ENCODE measurements at regions not wholly inside any gene's neighbourhood (a gene's known extent, or its start where the extent isn't known, plus 50 kb on each side); places are given as distances from the start of the nearest gene placed in this dataset.

- Histone ChIP-seq H3K9me3 (no peaks in the 10 kb centered on the region), H3K4me1 (no peaks in the 10 kb centered on the region), H3K27ac (no peak overlapping the region), H3K36me3 (no peaks in the 10 kb centered on the region), H3K4me3 (no peak overlapping the region), H3K27me3 (ENCODE audit: low read depth) (no peaks in the 10 kb centered on the region)
- TF ChIP-seq, protein P1, sequence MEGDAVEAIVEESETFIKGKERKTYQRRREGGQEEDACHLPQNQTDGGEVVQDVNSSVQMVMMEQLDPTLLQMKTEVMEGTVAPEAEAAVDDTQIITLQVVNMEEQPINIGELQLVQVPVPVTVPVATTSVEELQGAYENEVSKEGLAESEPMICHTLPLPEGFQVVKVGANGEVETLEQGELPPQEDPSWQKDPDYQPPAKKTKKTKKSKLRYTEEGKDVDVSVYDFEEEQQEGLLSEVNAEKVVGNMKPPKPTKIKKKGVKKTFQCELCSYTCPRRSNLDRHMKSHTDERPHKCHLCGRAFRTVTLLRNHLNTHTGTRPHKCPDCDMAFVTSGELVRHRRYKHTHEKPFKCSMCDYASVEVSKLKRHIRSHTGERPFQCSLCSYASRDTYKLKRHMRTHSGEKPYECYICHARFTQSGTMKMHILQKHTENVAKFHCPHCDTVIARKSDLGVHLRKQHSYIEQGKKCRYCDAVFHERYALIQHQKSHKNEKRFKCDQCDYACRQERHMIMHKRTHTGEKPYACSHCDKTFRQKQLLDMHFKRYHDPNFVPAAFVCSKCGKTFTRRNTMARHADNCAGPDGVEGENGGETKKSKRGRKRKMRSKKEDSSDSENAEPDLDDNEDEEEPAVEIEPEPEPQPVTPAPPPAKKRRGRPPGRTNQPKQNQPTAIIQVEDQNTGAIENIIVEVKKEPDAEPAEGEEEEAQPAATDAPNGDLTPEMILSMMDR (IDR thresholded peaks at IDR 0.05), result no peak
- intact Hi-C loops (cut with DNase I), result no loop called here
- ATAC-seq, result no peak
- DNase-seq, result no peak
Measured at GRCh38 chr1:4346131-4346530, 308.3 kb upstream of the AJAP1 start.

DNA sequence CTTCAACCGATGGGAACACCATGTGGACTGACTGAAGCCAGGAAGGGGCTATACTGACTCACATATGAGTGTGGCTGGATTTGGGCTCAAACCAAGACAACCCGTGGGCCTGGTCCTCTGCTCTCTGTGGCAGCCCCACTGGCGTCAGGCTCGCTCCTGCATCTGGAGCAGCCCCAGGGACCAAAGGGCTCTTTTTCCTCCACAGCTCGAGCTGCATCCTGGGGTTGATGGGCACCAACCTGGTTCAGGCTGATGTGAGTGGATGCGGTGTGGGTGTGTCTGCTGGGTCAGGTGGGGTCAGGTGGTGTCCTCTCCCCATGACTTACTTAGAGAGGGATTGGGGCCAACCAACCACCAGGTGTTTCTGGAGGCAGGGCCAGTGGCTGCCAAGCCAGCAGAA, 303.0 kb upstream of the AJAP1 start:
- ATAC-seq (no peak), DNase-seq (no peak)
- intact Hi-C loops (cut with DNase I), result no loop called here
- Histone ChIP-seq H3K9me3 (no peaks in the 10 kb centered on the region), H3K36me3 (no peaks in the 10 kb centered on the region), H3K27ac (no peak overlapping the region), H3K27me3 (ENCODE audit: low read depth) (no peaks in the 10 kb centered on the region), H3K4me3 (no peak overlapping the region), H3K4me1 (no peaks in the 10 kb centered on the region)
- TF ChIP-seq, protein P1 (IDR thresholded peaks at IDR 0.05), result no peak

- H3K4me3 ChIP-seq, result no peak overlapping the region
- no peaks in the 10 kb centered on the region for H3K27me3 ChIP-seq (ENCODE audit: low read depth)
- H3K36me3 ChIP-seq, result no peaks in the 10 kb centered on the region
- H3K4me1 ChIP-seq, result no peaks in the 10 kb centered on the region
- intact Hi-C loops (cut with DNase I), result no loop called here
- H3K9me3 ChIP-seq, result no peaks in the 10 kb centered on the region
- H3K27ac ChIP-seq, result no peak overlapping the region
- no peak for DNase-seq
- TF ChIP-seq, protein P1 (IDR thresholded peaks at IDR 0.05), result no peak
- ATAC-seq, result no peak
Measured at GRCh38 chr1:4353090-4353856, 301.1 kb upstream of the AJAP1 start.

GRCh38 chr1:4355839-4356238, 298.6 kb upstream of the AJAP1 start:
- Histone ChIP-seq H3K36me3 (no peaks in the 10 kb centered on the region), H3K4me1 (no peaks in the 10 kb centered on the region), H3K27ac (no peak overlapping the region), H3K4me3 (no peak overlapping the region), H3K9me3 (no peaks in the 10 kb centered on the region), H3K27me3 (ENCODE audit: low read depth) (no peaks in the 10 kb centered on the region)
- intact Hi-C loops (cut with DNase I), result no loop called here
- no peak for ATAC-seq
- no peak for DNase-seq
- TF ChIP-seq, protein P1 (IDR thresholded peaks at IDR 0.05), result no peak

DNA sequence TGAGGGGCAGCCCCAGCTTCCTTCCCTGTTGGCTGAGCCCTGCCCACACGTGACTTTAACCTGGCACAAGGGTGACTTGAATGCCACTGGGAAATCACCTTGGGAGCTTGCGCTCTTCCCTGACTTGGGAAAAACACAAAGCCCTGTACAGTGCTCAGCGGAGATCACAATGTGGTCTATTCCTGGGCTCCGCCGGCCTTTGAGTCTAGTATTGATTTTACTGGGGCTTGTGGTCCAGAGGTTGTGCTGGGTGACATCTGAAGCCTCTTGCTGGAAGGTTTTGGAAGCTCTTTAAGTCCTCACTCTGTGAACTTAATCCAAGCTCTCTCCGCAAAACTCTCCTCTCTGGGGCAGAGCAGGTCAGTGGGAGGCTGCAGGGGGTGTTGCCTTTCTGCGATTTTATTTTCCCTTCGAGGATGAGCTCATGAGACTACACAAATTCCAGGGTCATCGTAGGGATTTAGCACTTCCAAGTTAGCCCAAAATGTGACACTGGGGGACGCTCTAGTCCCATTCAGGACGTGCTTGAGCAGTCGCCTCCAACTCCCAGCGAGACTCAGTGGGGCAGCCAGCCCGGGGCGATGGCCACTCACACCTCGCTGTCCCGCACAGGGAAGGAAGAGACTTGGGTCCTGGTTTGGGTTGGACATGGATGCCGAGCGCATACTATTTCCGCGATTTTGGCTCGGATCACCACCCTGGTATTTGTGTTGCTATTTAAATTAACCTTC, 291.9 kb upstream of the AJAP1 start:
- no peak for DNase-seq
- intact Hi-C loops (cut with DNase I), result no loop called here
- no peaks in the 10 kb centered on the region for H3K36me3 ChIP-seq

More for the DNA sequence above, 291.9 kb upstream of the AJAP1 start:
- Histone ChIP-seq H3K4me3 (no peak overlapping the region), H3K27ac (no peak overlapping the region), H3K9me3 (peaks cover 4% of the 10 kb centered on the region), H3K27me3 (ENCODE audit: low read depth) (peaks cover 10% of the 10 kb centered on the region), H3K4me1 (no peaks in the 10 kb centered on the region)
- no peak for ATAC-seq
- TF ChIP-seq, protein P1 (IDR thresholded peaks at IDR 0.05), result no peak

All from lower lobe of right lung (tissue), 2 donors.